ENCODE measurements at regions not wholly inside any gene's neighbourhood (a gene's known extent, or its start where the extent isn't known, plus 50 kb on each side); places are given as distances from the start of the nearest gene placed in this dataset.

GRCh38 chr6:98310443-98310842 lies 523.9 kb upstream of the POU3F2 start:
- H3K27ac ChIP-seq: no peak overlapping the region
- TF ChIP-seq, protein P1, sequence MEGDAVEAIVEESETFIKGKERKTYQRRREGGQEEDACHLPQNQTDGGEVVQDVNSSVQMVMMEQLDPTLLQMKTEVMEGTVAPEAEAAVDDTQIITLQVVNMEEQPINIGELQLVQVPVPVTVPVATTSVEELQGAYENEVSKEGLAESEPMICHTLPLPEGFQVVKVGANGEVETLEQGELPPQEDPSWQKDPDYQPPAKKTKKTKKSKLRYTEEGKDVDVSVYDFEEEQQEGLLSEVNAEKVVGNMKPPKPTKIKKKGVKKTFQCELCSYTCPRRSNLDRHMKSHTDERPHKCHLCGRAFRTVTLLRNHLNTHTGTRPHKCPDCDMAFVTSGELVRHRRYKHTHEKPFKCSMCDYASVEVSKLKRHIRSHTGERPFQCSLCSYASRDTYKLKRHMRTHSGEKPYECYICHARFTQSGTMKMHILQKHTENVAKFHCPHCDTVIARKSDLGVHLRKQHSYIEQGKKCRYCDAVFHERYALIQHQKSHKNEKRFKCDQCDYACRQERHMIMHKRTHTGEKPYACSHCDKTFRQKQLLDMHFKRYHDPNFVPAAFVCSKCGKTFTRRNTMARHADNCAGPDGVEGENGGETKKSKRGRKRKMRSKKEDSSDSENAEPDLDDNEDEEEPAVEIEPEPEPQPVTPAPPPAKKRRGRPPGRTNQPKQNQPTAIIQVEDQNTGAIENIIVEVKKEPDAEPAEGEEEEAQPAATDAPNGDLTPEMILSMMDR (conservative IDR thresholded peaks at IDR 0.05): no peak

- no peak overlapping the region for H3K27ac ChIP-seq
- TF ChIP-seq, protein P1 (conservative IDR thresholded peaks at IDR 0.05): no peak
Observed at GRCh38 chr6:98323605-98324004, 510.8 kb upstream of the POU3F2 start.

GRCh38 chr6:98324446-98324845 lies 509.9 kb upstream of the POU3F2 start:
- TF ChIP-seq, protein P1 (conservative IDR thresholded peaks at IDR 0.05): no peak
- no peak overlapping the region for H3K27ac ChIP-seq

DNA sequence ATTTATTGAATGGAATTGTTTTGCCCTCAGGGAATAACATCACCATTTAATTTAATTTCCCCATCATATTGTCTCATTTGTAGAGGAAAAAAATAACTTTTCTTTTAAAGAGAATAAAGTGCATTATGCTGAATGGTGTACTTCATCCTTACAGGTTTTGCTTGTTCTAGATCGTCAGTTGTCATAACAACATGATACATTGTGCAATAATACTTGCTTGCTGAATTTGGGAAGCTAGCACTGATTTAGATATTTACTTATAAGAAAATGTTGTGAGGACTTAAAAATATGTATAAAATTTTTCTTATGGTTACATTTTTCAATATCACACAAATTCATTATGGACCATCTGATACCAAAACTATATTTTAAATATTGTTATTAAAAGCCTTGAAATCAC lies 509.0 kb upstream of the POU3F2 start:
- TF ChIP-seq, protein P1 (conservative IDR thresholded peaks at IDR 0.05): no peak
- H3K27ac ChIP-seq: no peak overlapping the region

- TF ChIP-seq, protein P1 (conservative IDR thresholded peaks at IDR 0.05): no peak
- no peak overlapping the region for H3K27ac ChIP-seq
Observed at GRCh38 chr6:98333273-98333672, 501.1 kb upstream of the POU3F2 start.

DNA sequence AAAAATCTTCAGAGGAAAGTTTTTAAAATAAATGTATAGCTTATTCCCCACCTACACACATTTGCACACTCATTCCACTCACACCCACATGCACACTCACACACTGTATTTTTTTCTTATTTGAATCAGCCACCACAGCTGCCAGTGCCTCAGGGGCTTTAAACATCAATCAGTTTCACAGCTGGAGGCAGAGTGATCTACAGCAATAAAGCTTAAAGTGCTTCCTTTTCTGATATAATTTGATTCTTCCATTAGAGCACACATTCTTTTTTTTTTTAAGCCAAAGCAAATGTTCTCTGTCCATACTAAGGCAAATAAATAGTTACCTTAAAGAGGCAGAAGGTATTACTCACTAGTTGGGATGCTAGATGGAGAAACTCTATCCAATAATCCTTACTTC lies 498.8 kb upstream of the POU3F2 start:
- H3K27ac ChIP-seq: no peak overlapping the region
- TF ChIP-seq, protein P1 (conservative IDR thresholded peaks at IDR 0.05): no peak

DNA sequence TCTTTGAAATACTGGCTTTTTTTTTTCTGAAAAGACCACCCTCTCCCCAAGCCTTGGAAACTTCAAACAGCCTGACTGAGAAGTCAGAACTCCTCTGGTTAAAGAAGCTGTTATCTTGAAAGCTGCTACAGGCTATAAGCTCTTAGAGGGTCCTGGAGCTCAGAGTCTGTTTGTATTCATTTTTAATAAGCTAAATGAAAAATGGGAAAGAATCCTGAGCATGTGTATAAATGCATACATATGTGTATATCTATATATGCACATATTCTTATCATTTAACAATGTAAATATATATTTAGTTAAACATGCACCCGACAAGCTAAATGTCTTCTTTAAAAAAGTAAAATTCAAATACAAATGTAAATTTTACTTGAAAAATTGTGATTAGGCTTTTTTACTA lies 494.9 kb upstream of the POU3F2 start:
- TF ChIP-seq, protein P1 (conservative IDR thresholded peaks at IDR 0.05): no peak
- H3K27ac ChIP-seq: no peak overlapping the region

DNA sequence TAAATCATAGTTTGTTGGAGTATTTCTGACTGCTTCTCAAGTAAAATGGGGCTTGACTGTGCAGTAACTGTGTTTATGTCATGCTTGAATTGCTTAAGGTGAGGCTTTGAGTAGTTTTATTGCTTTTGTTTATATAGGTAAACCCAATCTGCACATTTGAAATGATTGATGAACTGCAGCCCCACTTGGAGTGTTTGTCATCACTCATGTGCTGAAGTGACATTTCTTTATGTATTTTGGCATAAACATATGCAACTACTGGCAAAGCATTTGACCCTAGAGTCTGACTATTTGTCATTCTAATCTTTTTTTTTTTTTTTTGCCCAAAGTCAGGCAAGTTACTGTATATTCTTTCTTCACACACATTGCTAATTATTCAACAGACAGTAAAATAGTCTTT lies 491.4 kb upstream of the POU3F2 start:
- H3K27ac ChIP-seq: no peak overlapping the region
- TF ChIP-seq, protein P1 (conservative IDR thresholded peaks at IDR 0.05): no peak
